Lower leg skin (tissue), 4 donors: ENCODE measurements at regions not wholly inside any gene's neighbourhood (a gene's known extent, or its start where the extent isn't known, plus 50 kb on each side); places are given as distances from the start of the nearest gene placed in this dataset.

Experiments
- DNase-seq, 2 donors: peaks; one replicate each; pipeline ENCODE4 v3.0.0-alpha.2; 2019; ENCODE audit warnings: low spot score in 2 of 2
- H3K4me3 ChIP-seq: fragments of 200-600 bp; sonication (generic); 2 replicates; pipeline ENCODE4 v1.5.1; 2017; ENCODE audit warnings: mild to moderate bottlenecking, low read depth; ENCODE audit not compliant: poor library complexity, severe bottlenecking
- POLR2A ChIP-seq, 2 donors: fragments of 450-650 bp; IDR thresholded peaks; one replicate each; pipeline ENCODE4 v1.6.1; 2016 to 2017; ENCODE audit warnings: antibody characterized with exemption in 2 of 2, mild to moderate bottlenecking in 1 of 2, moderate library complexity in 1 of 2
- WGBS, 2 donors: methylation state at CpG; one replicate each; pipeline ENCODE4 v1.1.5; 2018; 5-methylcytosine and 5-hydroxymethylcytosine counted together
- intact Hi-C: fragments of 100-400 bp; cut with DNase I; formaldehyde crosslinking; loops from one replicate; pipeline ENCODE4 v1.15.0; 2023; ENCODE audit warnings: low total_unique reads
- TF ChIP-seq, protein P1 (sequence below), 3 donors: fragments of 450-650 bp; IDR thresholded peaks; one replicate each; pipeline ENCODE4 v1.5.1; 2016; ENCODE audit warnings: antibody characterized with exemption in 3 of 3, mild to moderate bottlenecking in 3 of 3, moderate library complexity in 2 of 3

- WGBS, 2 donors: 83 to 86% methylated on average over 2 of the region's 2 CpGs
- TF ChIP-seq, protein P1, sequence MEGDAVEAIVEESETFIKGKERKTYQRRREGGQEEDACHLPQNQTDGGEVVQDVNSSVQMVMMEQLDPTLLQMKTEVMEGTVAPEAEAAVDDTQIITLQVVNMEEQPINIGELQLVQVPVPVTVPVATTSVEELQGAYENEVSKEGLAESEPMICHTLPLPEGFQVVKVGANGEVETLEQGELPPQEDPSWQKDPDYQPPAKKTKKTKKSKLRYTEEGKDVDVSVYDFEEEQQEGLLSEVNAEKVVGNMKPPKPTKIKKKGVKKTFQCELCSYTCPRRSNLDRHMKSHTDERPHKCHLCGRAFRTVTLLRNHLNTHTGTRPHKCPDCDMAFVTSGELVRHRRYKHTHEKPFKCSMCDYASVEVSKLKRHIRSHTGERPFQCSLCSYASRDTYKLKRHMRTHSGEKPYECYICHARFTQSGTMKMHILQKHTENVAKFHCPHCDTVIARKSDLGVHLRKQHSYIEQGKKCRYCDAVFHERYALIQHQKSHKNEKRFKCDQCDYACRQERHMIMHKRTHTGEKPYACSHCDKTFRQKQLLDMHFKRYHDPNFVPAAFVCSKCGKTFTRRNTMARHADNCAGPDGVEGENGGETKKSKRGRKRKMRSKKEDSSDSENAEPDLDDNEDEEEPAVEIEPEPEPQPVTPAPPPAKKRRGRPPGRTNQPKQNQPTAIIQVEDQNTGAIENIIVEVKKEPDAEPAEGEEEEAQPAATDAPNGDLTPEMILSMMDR (IDR thresholded peaks at IDR 0.05): no peak
- TF ChIP-seq POLR2A (IDR thresholded peaks at IDR 0.05): no peak
- intact Hi-C loops: no loop called here
- no peak overlapping the region for H3K4me3 ChIP-seq
- DNase-seq: no peak
Measured at GRCh38 chr11:28442131-28442530, 333.9 kb downstream of the METTL15 start.

DNA sequence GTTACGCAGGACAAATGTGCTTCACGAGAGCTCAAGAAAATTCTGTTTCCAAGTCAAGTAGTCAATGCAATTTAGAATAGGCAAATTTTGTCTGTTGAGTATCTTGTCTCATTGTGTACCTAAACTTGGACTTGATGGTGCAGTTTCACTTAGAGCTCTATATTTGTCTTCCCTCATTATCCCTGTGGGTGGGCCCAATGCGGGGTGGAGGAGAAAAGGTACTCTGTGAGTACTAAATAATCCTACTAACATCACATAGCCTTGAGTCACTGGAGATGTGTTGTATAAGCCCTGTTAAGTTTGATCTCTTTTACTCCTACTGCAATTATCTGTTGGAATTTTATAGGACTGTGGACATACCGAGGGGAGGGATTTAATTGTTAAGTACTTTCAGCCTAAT lies 331.2 kb downstream of the METTL15 start:
- intact Hi-C loops: no loop called here
- no peak overlapping the region for H3K4me3 ChIP-seq
- WGBS, 2 donors: 56 to 59% methylated on average over 4 of the region's 4 CpGs
- TF ChIP-seq POLR2A (IDR thresholded peaks at IDR 0.05): no peak
- TF ChIP-seq, protein P1 (IDR thresholded peaks at IDR 0.05): no peak
- DNase-seq: no peak

DNA sequence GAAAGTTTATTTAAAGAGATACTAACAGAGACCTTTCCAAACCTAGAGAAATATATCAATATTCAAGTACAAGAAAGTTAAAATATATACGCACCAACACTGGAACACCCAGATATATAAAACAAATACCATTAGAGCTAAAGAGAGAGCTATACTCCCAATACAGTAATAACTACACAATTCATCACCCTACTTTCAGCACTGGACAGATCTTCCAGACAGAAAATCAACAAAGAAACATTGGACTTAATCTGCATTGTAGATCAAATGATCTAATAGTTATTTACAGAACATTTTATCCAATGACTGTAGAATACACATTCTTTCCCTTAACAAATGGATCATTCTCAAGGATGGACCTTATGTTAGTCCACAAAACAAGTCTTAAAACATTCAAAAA lies 311.9 kb downstream of the METTL15 start:
- TF ChIP-seq, protein P1 (IDR thresholded peaks at IDR 0.05): no peak
- no peak for TF ChIP-seq POLR2A (IDR thresholded peaks at IDR 0.05)
- intact Hi-C loops: no loop called here
- no peak for DNase-seq
- WGBS, 2 donors: 97 to 100% methylated on average over 1 of the region's 1 CpG
- H3K4me3 ChIP-seq: no peak overlapping the region

DNA sequence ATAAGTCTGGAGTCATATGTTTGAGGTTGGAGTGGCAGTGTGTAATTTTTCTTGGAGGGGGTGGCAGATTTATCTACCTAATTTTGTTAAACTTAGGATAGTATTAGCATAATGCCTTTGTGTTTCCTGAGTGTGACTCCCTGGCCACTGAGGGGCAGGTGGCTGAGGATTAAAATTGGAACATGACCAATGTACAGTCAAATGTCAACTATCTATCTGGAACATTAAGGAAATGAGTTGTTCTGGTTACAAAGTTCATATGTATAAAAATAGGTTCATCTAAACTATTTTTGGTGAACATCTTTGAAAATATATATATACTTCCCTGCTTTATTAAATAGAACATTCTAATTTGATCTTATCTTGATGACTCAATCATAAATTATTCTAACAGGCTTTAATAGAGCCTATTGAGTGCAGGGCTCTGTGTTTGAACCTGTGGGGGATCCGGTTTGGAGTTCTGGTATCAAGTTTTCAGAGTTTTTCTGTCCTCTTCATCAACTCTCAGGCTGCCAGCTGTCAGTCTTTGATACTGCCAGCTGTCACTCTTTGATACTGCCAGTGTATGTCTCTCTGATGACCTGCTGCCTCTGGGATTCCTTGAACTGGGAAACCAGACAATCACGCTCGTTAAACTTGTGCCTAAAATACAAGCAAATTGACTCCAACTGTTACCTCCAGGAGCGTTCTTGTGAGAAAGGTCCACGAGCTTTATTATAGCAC lies 309.6 kb downstream of the METTL15 start:
- intact Hi-C loops: no loop called here
- H3K4me3 ChIP-seq: no peak overlapping the region
- DNase-seq: no peak
- no peak for TF ChIP-seq POLR2A (IDR thresholded peaks at IDR 0.05)
- TF ChIP-seq, protein P1 (IDR thresholded peaks at IDR 0.05): no peak
- WGBS, 2 donors: 69 to 79% methylated on average over 5 of the region's 5 CpGs

GRCh38 chr11:28412029-28412428 lies 303.8 kb downstream of the METTL15 start:
- no peak for DNase-seq
- intact Hi-C loops: no loop called here
- H3K4me3 ChIP-seq: no peak overlapping the region
- no peak for TF ChIP-seq POLR2A (IDR thresholded peaks at IDR 0.05)
- TF ChIP-seq, protein P1 (IDR thresholded peaks at IDR 0.05): no peak

- WGBS, 2 donors: 76 to 85% methylated on average over 3 of the region's 3 CpGs
- TF ChIP-seq, protein P1 (IDR thresholded peaks at IDR 0.05): no peak
- no peak for TF ChIP-seq POLR2A (IDR thresholded peaks at IDR 0.05)
Measured at GRCh38 chr11:28401446-28401845, 293.3 kb downstream of the METTL15 start.

More at GRCh38 chr11:28401446-28401845, 293.3 kb downstream of the METTL15 start:
- no peak overlapping the region for H3K4me3 ChIP-seq
- DNase-seq: no peak
- intact Hi-C loops: no loop called here
